UCSD-AML1 (cell line): ENCODE measurements at regions not wholly inside any gene's neighbourhood (a gene's known extent, or its start where the extent isn't known, plus 50 kb on each side); places are given as distances from the start of the nearest gene placed in this dataset.
"Not testable (repeated sequence)": the region's sequence is repeated elsewhere in the genome, so short reads cannot be mapped to it uniquely, and the experiment has no call there.

Experiments used
- DNase-seq: peaks from one replicate; lab custom pipeline; 2025; ENCODE audit not compliant: unreplicated experiment; lab: John Stamatoyannopoulos, UW

DNA sequence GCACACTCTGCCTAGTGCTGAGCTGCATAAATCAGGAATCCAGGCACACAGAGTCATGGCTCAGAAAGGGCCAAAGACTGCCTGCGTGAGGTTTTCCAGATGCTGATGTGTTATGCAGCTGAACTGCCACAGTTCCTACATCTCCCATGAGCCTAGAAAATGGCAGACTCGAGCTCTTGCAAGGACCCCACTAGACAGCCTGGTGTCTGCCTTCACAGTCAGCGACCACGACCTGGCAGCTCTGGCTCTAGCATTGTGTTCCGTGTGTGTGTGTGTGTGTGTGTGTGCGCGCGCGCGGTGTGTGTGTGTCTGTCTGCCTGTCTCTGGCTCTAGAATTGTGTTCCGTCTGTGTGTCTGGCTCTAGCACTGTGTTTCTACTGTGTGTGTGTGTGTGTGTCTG, 203.6 kb upstream of the AGTR2 start:
- no peak for DNase-seq

GRCh38 chrX:115968436-115969252, 201.9 kb upstream of the AGTR2 start:
- no peak for DNase-seq

- DNase-seq = no peak
Observed at GRCh38 chrX:115970718-115971117, 199.8 kb upstream of the AGTR2 start.

DNA sequence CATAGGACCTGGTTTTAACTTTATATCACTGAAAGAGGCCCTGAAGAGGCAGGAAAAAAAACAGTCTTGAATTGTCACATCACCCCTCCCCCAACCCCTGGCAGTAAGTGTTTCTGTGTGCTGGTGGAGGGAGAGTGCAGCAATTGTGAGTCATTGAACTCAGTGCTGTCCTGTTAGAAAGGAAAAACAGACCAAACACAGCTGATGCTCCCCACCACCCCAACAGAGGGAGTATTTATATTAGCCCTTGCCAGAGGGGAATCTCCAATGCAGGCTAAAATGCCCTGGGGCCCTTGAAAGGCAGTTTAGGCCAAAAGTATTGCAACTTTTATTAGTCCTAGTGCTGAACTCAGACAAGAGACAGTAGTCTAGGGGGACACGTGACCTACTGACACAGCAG, 197.8 kb upstream of the AGTR2 start:
- DNase-seq = no peak

DNA sequence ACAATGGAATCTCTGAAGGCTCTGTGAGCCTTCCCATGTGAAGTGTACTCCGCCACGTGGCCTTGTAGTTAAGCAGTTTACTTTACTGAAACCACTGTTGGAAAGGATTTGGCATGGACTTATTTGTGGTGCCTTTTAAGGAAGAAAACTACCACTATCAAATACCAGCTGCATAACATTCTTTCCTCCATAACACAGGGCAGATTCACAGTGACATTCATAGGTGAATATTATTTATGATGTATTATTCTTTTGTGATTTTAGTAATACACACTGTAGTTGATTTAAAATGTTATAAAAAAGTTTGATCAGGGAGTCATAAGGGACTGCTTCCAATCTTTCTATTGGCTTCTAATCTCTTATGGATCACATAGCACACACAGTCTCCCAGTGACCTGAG, 192.5 kb upstream of the AGTR2 start:
- no peak for DNase-seq

DNA sequence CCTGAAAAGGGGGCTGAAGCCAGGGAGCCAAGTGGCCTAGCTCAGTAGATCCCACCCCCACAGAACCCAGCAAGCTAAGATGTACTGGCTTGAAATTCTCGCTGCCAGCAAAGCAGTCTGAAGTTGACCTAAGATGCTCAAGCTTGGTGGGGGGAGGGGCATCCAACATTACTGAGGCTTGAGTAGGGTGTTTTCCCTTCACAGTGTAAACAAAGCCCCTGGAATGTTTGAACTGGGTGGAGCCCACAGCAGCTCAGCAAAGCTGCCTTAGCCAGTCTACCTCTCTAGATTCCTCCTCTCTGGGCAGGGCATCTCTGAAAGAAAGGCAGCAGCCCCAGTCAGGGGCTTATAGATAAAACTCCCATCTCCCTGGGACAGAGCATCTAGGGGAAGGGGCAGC, 187.4 kb upstream of the AGTR2 start:
- not testable (repeated sequence) for DNase-seq

GRCh38 chrX:115987464-115987863, 183.1 kb upstream of the AGTR2 start:
- not testable (repeated sequence) for DNase-seq

DNA sequence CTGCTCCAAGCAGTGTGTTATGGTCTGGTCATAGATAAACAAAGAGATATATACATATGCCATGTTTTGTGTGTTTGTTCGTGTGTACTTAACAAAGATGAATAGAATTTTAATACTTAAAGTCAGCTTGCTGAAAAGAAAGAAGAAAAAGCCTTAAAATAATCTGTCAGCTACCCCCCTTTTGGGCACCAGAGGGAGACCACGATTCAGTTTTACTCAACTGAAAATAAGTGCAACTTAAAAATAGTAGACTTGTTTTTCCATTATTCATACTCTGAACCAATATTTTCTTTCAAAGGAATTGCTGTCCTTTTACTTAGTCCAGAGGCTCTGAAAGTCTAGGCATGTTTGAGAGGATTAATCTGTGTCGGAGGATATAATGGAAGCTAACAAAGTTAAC, 181.7 kb upstream of the AGTR2 start:
- DNase-seq = no peak

- no peak for DNase-seq
Observed at GRCh38 chrX:115989686-115990085, 180.9 kb upstream of the AGTR2 start.

- no peak for DNase-seq
Observed at GRCh38 chrX:116009346-116009745, 161.2 kb upstream of the AGTR2 start.

- no peak for DNase-seq
Observed at GRCh38 chrX:116009861-116010710, 160.5 kb upstream of the AGTR2 start.

DNA sequence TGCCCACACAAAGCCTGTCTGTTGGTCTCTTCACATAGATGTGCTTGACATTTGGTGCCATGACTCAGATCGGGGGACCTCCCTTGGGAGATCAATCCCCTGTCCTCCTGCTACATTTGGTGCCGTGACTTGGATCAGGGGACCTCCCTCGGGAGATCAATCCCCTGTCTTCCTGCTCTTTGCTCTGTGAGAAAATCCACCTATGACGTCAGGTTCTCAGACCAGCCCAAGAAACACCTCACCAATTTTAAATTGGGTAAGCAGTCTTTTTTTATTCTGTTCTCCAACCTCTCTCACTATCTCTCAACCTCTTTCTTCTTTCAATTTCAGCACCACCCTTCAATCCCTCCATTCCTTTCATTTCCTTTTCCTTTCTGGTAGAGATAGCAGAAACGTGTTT, 159.6 kb upstream of the AGTR2 start:
- DNase-seq = no peak

GRCh38 chrX:116031331-116031730, 139.2 kb upstream of the AGTR2 start:
- no peak for DNase-seq
